HG03575 (cell line): ENCODE measurements at regions not wholly inside any gene's neighbourhood (a gene's known extent, or its start where the extent isn't known, plus 50 kb on each side); places are given as distances from the start of the nearest gene placed in this dataset.
"Not testable (repeated sequence)": the region's sequence is repeated elsewhere in the genome, so short reads cannot be mapped to it uniquely, and the experiment has no call there.

Experiments used
- ATAC-seq: cut with Tn5 transposase; IDR thresholded peaks from one replicate; pipeline ENCODE4 v1.9.1; 2021; ENCODE audit not compliant: unreplicated experiment, insufficient number of reproducible peaks, low FRiP score; ENCODE audit errors: extremely low read depth

DNA sequence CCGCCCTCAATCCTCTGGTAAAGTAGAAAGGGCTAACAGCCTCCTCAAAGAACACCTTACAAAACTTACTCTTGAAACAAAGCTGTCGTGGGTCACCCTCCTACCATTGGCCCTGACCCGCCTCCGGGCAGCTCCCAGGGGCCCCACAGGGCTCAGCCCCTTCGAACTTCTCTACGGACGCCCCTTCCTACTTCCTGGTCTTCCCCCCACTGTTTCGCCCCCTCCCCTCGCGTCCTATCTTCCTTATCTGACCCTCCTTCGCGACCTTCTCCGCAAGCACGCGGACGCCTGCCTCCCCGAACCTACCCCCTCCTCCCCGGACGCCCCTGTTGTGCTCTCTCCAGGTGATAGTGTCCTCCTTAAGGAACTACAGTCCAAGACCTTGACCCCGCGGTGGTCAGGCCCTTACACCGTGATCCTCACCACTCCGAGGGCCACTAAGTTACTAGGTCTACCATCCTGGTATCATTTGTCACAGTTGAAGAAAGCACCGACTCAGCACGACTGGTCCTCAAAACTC is 963.1 kb downstream of the RPA4 start:
- no peak for ATAC-seq

DNA sequence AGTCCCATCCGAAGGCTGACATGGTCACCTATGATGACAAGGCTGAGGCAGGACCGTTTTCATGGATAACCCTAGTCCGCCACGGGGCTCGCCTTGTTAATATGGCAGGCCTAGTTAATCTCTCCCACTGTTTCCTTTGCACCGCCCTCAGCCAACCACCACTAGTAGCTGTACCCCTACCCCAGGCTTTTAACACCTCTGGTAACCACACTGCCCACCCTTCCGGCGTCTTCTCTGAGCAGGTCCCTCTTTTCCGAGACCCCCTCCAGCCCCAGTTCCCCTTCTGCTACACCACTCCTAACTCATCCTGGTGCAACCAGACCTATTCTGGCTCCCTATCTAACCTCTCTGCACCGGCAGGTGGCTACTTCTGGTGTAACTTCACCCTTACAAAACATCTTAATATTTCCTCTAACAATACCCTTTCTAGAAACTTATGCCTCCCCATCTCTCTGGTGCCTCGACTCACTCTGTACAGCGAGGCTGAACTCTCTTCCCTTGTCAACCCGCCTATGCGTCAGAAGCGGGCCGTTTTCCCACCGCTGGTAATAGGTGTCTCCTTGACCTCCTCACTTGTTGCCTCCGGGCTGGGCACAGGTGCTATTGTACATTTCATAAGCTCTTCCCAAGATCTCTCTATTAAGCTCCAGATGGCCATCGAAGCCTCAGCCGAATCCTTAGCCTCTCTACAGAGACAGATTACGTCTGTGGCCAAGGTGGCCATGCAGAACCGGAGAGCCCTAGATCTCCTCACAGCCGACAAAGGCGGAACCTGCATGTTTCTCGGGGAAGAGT is 964.4 kb downstream of the RPA4 start:
- ATAC-seq, result no peak

- no peak for ATAC-seq
Observed at GRCh38 chrX:97849951-97850350, 966.2 kb downstream of the RPA4 start.

DNA sequence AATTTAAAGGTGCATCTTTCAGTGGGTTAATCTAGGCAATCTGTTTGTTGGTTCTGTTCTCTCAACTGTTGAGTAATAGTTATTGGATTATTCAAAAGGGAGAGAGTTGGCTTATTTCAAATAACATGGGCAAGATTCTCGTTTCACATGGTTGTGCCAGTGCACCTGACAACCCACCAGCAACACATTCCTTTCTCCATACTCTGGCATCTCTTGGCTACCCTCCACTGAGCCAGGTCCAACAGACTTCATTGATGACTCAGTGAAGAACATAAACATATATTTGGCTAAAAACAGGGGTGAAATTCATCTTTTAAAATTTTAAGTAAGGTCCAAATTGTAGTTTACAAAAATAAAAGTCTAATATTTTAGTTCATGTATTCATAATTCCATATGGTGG is 967.2 kb downstream of the RPA4 start:
- ATAC-seq, result no peak

- ATAC-seq, result no peak
Observed at GRCh38 chrX:97854086-97854485, 970.4 kb downstream of the RPA4 start.

DNA sequence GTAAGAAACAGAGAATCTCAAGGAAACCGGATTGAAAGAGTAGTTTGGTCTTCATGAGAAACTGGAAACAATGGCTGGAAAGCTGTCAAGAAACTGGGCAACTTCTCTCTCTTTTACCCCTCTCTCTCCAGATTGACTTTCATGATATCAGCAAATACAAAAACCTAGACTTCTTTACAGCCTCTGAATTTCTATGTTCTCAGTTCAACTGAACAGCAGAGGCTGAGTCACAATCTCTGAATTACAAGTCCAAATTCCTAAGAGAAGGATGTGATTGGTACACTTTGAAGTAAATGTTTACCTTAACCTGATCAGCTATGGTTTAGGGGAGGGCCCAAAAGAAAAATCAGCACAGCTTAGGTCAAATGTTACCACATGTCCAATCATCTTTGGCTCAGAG is 974.9 kb downstream of the RPA4 start:
- ATAC-seq, result no peak

GRCh38 chrX:97860226-97860625 is 976.5 kb downstream of the RPA4 start:
- no peak for ATAC-seq

- no peak for ATAC-seq
Observed at GRCh38 chrX:97863261-97863660, 979.6 kb downstream of the RPA4 start.

GRCh38 chrX:97867266-97867665 is 983.6 kb downstream of the RPA4 start:
- no peak for ATAC-seq

DNA sequence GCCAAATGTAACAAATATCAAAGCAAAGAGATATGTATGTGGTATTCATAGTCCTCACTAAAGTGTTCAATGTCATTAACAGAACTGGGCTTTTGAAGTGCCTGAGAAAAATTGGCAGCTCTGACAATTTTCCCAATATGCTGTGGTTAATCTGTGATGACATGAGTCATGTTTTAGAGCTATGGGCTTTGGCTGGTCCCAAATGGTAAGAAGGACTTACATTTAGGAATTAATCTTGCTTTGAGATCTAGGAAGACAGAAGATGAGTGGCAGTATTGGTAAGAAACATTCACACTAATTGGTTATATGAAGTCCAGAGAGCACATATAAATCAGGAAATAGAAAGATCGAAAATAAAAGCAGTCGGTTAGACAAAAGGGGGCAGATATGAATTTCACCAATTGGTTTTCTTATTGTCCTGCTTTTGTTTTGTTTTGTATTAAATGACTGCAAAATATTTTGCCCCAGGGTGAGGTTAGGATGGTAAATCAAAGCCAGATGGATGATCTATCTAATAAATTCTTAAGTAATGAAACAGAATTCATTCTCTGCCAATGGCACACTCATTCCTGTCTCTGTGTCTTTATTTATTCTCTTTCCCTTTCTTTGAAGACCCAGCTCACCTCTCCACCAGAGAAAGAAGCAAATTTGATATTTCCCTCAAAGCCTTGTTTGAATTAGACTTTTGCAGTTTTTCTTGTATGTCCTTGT is 993.1 kb downstream of the RPA4 start:
- ATAC-seq, result no peak

- no peak for ATAC-seq
Observed at GRCh38 chrX:97882306-97882705, 998.6 kb downstream of the RPA4 start.

DNA sequence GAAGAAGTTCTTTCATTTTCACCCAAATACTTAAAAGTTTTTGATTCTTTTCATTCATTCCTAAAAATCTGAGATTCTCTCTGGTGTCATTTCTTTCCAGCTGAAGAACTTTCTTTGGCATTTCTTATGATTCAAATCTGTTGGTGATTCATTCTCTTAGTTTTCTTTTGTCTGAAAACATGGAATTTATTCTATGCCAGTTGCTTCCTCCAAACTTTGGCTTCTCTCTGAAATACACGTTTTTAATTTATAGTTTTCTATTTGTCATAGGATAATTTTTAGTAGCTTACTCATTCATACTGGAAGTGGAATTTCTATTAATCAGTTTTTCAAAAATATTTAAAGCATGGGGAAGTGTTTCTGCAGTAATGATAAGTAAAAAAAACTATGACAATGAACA is 1012.0 kb downstream of the RPA4 start:
- ATAC-seq, result no peak

GRCh38 chrX:97897998-97898397 is 1014.3 kb downstream of the RPA4 start:
- ATAC-seq, result no peak

GRCh38 chrX:97898798-97899197 is 1015.1 kb downstream of the RPA4 start:
- no peak for ATAC-seq

- ATAC-seq, result no peak
Observed at GRCh38 chrX:97907791-97908190, 1024.1 kb downstream of the RPA4 start.

- ATAC-seq, result peak; percentile 92
Observed at GRCh38 chrX:97909245-97909644, 1025.5 kb downstream of the RPA4 start.

DNA sequence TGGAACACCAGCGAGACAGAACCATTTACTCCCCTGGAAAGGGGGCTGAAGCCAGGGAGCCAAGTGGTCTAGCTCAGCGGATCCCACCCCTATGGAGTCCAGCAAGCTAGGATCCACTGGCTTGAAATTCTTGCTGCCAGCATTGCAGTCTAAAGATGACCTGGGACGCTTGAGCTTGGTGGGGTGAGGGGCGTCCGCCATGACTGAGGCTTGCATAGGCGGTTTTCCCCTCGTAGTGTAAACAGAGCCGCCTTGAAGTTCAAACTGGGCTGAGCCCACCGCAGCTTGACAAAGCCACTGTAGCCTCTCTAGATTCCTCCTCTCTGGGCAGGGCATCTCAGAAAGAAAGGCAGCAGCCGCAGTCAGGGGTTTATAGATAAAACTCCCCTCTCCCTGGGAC is 1031.7 kb downstream of the RPA4 start:
- not testable (repeated sequence) for ATAC-seq

DNA sequence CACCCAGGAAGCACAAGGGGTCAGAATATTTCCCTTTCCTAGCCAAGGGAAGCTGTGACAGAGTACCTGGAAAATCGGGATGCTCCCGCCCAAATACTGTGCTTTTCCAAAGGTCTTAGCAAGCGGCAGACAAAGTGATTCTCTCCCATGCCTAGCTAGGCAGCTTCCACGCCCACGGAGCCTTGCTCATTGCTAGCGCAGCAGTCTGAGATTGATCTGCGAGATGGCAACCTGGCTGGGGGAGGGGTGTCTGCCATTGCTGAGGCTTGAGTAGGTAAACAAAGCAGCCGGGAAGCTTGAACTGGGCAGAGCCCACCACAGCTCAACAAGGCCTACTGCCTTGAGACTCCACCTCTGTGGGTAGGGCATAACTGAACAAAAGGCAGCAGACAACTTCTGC is 1037.5 kb downstream of the RPA4 start:
- not testable (repeated sequence) for ATAC-seq

GRCh38 chrX:97931586-97931985 is 1047.9 kb downstream of the RPA4 start:
- ATAC-seq, result no peak

DNA sequence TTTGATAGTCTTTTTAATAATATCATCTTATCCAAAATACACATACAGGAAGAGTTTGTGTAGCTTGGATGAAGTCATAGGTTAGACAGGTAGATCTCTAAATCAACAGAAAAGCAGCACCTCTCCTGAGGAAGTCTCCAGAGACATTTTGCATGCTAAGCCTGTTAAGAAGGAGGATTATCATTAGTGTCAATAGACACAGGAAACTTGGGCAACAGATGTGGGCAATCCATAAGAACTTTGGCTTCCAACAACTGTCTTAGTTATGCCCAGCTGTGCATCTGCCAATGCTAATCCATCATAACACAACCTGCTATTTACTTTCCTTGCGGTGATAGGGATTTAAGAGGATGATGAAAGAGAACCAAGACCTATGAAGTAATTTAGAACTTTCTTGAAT is 1052.6 kb downstream of the RPA4 start:
- ATAC-seq, result no peak
